Activated naive CD4-positive, alpha-beta T cell treated with anti-CD3 and anti-CD28 coated beads for 36 hours (primary cell): ENCODE measurements at regions not wholly inside any gene's neighbourhood (a gene's known extent, or its start where the extent isn't known, plus 50 kb on each side); places are given as distances from the start of the nearest gene placed in this dataset.

Source experiments
- CTCF ChIA-PET: fragments of 350-600 bp; sonication (Branson Sonifier 250); formaldehyde crosslinking; loops from one replicate; lab custom pipeline; 2021; ENCODE audit warnings: antibody characterized with exemption; lab: Charles Lee
- DNase-seq: peaks from one replicate; pipeline ENCODE4 v3.0.0-alpha.2; 2020
- H3K27ac Mint-ChIP-seq: one replicate; pipeline ENCODE4 v1.8.0; 2021; ENCODE audit warnings: mild to moderate bottlenecking, mixed read lengths
- H3K27me3 Mint-ChIP-seq: one replicate; pipeline ENCODE4 v1.8.0; 2021; ENCODE audit warnings: low read depth, mixed read lengths
- H3K36me3 Mint-ChIP-seq: one replicate; pipeline ENCODE4 v1.8.0; 2021; ENCODE audit warnings: low read depth, mixed read lengths
- H3K4me1 Mint-ChIP-seq: one replicate; pipeline ENCODE4 v1.8.0; 2021; ENCODE audit warnings: low read depth, mixed read lengths
- H3K4me3 Mint-ChIP-seq: one replicate; pipeline ENCODE4 v1.8.0; 2021; ENCODE audit warnings: mild to moderate bottlenecking, moderate library complexity, mixed read lengths
- H3K9me3 Mint-ChIP-seq: one replicate; pipeline ENCODE4 v1.8.0; 2021; ENCODE audit warnings: mixed read lengths
- intact Hi-C: fragments of 100-400 bp; cut with micrococcal nuclease; formaldehyde crosslinking; loops from one replicate; pipeline ENCODE4 v1.15.1; 2023

DNA sequence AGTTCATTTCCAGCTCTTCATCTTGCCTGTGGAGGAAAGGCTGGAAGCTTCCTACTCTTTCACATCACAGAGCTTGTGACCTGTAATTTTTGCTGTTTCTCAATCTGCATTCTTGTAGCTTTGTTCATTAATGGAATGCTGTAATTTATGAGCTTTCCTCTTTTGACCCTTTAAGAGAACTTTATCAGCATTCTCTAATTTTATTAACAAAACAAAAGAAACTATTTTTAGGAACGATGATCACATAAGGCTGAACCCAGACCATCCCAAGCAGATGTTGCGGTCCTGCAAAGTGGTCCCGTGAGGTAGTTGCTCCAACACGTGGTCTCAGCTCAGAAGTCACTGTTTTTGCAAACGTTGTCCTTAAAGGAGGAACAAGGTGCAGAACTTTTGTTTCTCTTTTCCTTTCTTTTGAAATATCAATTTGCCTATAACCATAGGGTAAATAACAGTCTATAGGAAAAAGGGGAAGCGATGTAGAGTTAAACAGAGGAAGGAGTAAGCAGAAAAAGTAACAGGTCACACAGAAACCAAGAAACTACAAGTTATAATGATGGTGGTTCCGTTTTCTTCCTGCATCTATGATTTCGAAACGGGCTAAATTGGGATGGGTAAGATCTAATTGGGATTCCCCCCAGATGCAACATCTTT is 121.3 kb upstream of the PHACTR1 start:
- CTCF ChIA-PET, result no interaction called here
- no peaks in the 10 kb centered on the region for H3K36me3 Mint-ChIP-seq
- H3K4me1 Mint-ChIP-seq, result no peaks in the 10 kb centered on the region
- peaks cover 14% of the 10 kb centered on the region for H3K27me3 Mint-ChIP-seq
- no peak overlapping the region for H3K4me3 Mint-ChIP-seq
- no peak overlapping the region for H3K27ac Mint-ChIP-seq
- DNase-seq, result no peak
- no peaks in the 10 kb centered on the region for H3K9me3 Mint-ChIP-seq
- intact Hi-C loops, result no loop called here

DNA sequence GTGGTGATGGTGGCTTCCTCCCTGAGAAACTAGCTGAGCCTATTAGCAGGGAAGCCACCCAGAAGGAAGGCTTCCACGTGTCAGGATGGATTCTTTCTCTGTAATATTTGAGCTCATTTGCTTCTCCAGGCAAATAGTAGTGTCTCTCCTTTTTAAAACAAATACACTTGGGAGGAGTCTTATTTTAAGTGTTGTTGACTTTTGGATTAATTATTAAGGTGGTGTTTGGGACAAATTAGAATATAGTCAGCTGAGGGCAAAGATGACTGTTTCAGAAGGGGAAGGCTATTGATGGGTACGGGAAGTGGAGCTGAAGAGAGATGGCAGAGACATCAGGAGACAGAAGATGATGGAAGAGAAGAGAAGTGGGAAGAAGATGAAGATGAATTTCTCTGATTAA is 119.8 kb upstream of the PHACTR1 start:
- Mint-ChIP-seq H3K27ac (no peak overlapping the region), H3K9me3 (no peaks in the 10 kb centered on the region), H3K27me3 (peaks cover 17% of the 10 kb centered on the region), H3K4me3 (no peak overlapping the region), H3K36me3 (no peaks in the 10 kb centered on the region), H3K4me1 (no peaks in the 10 kb centered on the region)
- DNase-seq, result no peak
- intact Hi-C loops, result no loop called here
- CTCF ChIA-PET, result interaction anchor here (0.7 kb wide), 1 partner anchor 274 kb away, joined by 3 read pairs; no protein-coding TSS in a partner anchor

DNA sequence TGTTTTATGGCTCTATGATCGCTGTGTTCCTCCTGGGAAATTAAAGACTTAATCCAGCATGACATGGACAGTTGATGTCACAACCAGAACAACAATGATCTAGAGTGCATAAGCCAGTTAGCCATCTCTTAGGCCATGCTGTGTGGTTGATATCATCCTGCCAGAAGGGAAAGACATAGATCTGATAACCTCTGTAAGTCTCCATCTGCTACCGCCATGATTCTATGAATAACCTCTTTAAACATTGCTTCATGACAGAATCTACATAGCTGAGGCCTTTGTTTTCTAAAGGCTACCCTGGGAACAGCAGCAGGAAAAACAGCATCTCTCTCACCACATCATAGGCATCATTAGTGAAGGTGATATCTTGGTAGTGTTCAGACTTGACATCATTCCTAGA is 117.6 kb upstream of the PHACTR1 start:
- Mint-ChIP-seq H3K36me3 (no peaks in the 10 kb centered on the region), H3K9me3 (no peaks in the 10 kb centered on the region), H3K4me3 (no peak overlapping the region), H3K27ac (no peak overlapping the region), H3K27me3 (peaks cover 14% of the 10 kb centered on the region), H3K4me1 (no peaks in the 10 kb centered on the region)
- DNase-seq, result no peak
- CTCF ChIA-PET, result no interaction called here
- intact Hi-C loops, result no loop called here

DNA sequence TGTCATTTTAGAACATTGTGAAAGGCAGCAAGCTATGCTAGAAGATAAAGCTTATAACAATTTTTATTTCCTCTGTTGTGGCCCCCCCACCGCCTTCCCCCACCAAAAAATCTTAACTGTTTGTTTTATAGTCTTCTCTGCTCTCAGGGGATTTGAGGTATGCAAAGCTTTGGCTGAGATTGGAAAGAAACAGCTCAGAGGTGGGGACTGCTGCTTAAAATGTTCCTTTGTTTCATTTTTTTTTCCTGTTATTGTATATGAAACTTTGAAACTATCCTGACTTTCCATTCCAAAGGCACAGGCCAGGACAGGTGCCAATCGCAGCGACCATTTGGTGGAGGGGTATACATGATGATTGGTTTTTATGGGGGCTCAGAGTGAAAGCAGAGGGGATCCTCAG is 114.7 kb upstream of the PHACTR1 start:
- H3K36me3 Mint-ChIP-seq, result no peaks in the 10 kb centered on the region
- no peak overlapping the region for H3K27ac Mint-ChIP-seq
- intact Hi-C loops, result loop anchor here (10.0 kb wide), 3 partner anchors 117 to 527 kb away; no protein-coding TSS in a partner anchor
- peaks cover 13% of the 10 kb centered on the region for H3K27me3 Mint-ChIP-seq
- no peak overlapping the region for H3K4me3 Mint-ChIP-seq
- DNase-seq, result no peak
- peaks cover 4% of the 10 kb centered on the region for H3K4me1 Mint-ChIP-seq
- CTCF ChIA-PET, result interaction anchor here (0.6 to 1.1 kb wide), 3 partner anchors 187 to 1061 kb away, joined by 3 to 4 read pairs (median 3); no protein-coding TSS in a partner anchor
- no peaks in the 10 kb centered on the region for H3K9me3 Mint-ChIP-seq

DNA sequence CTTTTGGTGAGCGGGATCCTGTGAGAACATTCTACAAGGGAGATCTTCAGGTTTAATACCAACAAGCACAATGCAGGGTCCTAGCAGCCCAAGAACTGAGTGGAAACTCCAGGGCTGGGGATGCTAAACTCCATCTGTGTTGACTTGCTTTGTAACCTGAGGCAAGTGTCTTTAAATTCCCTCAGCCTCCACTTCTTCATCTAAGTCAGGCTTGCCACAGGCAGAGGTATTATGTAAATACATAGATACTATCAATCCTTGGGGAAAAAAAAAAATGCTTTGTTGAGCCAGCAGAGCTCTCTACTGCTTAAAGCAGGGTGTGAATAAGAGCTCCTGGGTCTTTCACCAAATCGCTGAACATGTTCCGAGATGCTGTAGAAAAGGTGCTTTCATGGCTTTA is 114.2 kb upstream of the PHACTR1 start:
- H3K4me3 Mint-ChIP-seq, result no peak overlapping the region
- H3K27me3 Mint-ChIP-seq, result peaks cover 17% of the 10 kb centered on the region
- intact Hi-C loops, result loop anchor here (10.0 kb wide), 3 partner anchors 118 to 528 kb away; no protein-coding TSS in a partner anchor
- DNase-seq, result no peak
- CTCF ChIA-PET, result interaction anchor here (0.6 to 1.1 kb wide), 2 partner anchors 186 to 1187 kb away, joined by 3 read pairs; no protein-coding TSS in a partner anchor
- peaks cover 4% of the 10 kb centered on the region for H3K4me1 Mint-ChIP-seq
- no peaks in the 10 kb centered on the region for H3K36me3 Mint-ChIP-seq
- H3K27ac Mint-ChIP-seq, result no peak overlapping the region
- H3K9me3 Mint-ChIP-seq, result no peaks in the 10 kb centered on the region

DNA sequence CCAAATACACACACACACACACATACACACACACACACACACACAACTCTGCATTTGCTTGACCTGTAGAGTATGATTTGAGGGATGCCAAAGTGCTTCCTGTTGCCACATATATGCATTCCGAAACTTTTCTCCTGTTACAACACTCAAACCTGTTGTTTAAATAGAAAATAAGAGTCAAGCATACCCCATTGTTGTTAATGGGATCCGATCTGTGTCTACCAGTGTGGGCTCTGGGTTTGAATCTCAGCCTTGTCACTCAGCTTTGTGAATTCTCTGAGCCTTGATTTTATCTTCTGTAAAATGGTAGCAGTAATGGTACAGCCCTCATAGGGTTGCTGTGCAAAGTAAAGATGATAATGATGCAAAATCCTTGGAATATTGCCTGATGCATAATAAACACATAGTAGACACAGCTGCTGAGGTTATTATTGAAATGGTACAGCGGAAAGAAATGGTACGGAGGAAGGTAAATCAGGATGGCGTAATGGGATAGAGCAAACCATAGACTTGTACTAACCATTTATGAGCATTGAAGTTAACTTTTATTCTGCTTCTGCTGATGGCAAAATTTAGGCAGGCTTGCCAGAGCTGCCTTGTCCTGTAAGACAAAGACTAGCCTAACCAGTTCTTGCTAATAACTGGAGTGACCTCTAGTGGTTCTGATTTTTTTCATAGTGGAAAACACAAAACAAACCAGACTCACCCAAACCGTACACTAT is 113.5 kb upstream of the PHACTR1 start:
- intact Hi-C loops, result loop anchor here (10.0 kb wide), 3 partner anchors 118 to 528 kb away; no protein-coding TSS in a partner anchor

DNA sequence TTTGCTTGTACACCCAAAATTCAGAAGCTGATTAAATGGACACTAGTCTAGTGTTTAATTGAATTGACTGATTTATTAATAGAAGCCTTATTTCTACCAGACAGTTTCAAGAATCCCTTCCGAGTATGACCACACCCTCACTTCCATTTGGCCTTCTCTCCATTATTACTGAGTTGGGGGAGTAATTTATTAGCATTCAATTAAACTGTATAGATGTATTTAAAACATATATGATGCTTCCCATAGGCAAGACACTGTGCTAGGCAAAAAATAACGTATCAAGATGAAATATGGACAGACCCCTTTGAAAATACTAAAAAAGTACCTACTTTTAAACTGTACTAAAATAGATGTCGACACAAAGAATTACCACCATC is 112.9 kb upstream of the PHACTR1 start:
- Mint-ChIP-seq H3K9me3 (no peaks in the 10 kb centered on the region), H3K27me3 (peaks cover 23% of the 10 kb centered on the region), H3K4me1 (peaks cover 8% of the 10 kb centered on the region), H3K27ac (no peak overlapping the region), H3K36me3 (no peaks in the 10 kb centered on the region), H3K4me3 (no peak overlapping the region)
- intact Hi-C loops, result loop anchor here (10.0 kb wide), 3 partner anchors 119 to 529 kb away; no protein-coding TSS in a partner anchor
- CTCF ChIA-PET, result interaction anchor here (0.6 to 0.8 kb wide), 2 partner anchors 480 to 949 kb away, joined by 3 read pairs; no protein-coding TSS in a partner anchor
- no peak for DNase-seq

More for the DNA sequence above, 113.5 kb upstream of the PHACTR1 start:
- Mint-ChIP-seq H3K9me3 (no peaks in the 10 kb centered on the region), H3K36me3 (no peaks in the 10 kb centered on the region), H3K4me1 (peaks cover 4% of the 10 kb centered on the region), H3K27ac (no peak overlapping the region), H3K4me3 (no peak overlapping the region), H3K27me3 (peaks cover 20% of the 10 kb centered on the region)
- no peak for DNase-seq
- CTCF ChIA-PET, result interaction anchor here (0.6 to 1.1 kb wide), 4 partner anchors 186 to 1188 kb away, joined by 3 read pairs; no protein-coding TSS in a partner anchor

DNA sequence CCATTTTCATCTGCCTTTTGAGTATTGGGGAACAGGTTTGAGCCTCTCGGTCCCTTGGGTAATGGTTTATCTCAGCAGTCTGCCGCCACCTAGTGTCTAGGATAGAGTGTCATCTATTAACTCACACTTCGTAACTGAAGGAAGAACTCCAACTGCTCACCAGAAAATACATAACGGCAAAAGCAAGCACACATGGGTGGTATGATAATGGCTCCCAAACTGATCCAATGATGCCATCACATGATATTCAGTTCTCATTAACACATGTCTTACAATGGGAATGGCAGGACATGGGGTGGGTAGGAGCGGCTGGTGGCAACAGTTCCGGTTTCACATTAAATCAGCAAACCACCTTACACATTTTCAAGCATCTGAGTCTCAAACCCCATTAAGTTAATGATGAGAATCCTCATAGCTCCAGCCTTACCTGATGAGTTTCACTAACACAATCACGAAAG is 110.7 kb upstream of the PHACTR1 start:
- CTCF ChIA-PET, result interaction anchor here (0.6 to 1.3 kb wide), 6 partner anchors 172 to 1024 kb away, joined by 3 to 5 read pairs (median 3); partner anchors contain the start of gene EDN1

DNA sequence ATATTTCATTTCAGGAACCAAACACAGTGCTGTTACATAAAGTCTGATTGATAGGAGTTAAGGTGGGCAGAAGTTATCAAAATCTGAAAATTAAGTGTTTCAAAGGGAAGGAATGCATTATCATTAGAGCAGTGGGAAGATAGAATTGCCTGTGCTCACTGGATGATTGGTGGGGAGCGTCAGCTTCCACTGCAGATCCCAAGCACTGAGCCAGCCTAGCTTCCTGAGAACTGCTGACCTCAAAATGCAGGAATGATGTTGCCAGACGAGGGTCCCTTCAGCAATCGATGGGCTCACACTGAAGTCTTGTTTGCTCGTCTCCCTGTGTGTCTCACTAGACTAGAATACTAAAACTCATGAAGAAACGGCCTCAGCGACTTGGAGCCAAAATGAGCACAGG is 110.0 kb upstream of the PHACTR1 start:
- peaks cover 11% of the 10 kb centered on the region for H3K4me1 Mint-ChIP-seq

More for the DNA sequence above, 110.7 kb upstream of the PHACTR1 start:
- H3K4me3 Mint-ChIP-seq, result no peak overlapping the region
- H3K36me3 Mint-ChIP-seq, result no peaks in the 10 kb centered on the region
- peaks cover 11% of the 10 kb centered on the region for H3K4me1 Mint-ChIP-seq
- DNase-seq, result peak; percentile 67
- no peak overlapping the region for H3K27ac Mint-ChIP-seq
- peaks cover 24% of the 10 kb centered on the region for H3K27me3 Mint-ChIP-seq
- no peaks in the 10 kb centered on the region for H3K9me3 Mint-ChIP-seq
- intact Hi-C loops, result loop anchor here (1.0 to 10.0 kb wide), 9 partner anchors 104 to 1021 kb away; no protein-coding TSS in a partner anchor

DNA sequence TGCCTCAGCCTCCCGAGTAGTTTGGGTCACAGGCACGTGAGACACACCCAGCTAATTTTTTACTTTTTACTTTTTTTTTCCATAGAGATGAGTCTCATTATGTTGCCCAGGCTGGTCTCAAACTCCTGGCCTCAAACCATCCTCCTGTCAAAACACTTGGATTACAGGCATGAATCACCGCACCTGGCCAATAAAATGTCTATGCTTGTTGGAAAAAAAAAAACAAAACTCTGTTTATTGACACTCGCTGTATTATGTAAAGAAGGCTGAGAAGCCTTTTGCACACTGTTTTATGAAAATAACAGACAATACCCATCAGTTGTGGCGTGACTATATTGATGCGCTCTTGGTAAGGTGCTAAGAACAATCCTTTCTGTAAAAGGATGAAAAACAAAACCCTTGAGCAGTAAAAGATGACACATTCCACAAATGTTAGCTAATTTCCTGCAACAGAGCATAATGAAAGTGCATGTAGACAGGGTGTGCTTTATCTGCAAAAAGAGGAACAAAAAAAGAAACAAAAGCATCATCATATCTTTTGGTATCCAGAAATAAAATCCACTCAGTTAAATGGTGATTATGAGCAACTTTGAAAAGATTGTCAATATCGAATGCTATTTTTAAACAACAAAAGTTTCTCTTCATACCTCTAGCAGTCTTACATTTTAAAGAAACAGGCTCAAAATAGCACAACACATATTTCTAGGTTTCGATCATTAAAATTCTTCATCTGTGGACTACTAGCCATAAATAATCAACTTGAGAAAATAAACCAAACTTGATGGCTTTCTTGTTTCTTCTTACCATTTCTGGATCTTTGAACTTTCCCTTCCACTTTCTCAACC is 108.3 kb upstream of the PHACTR1 start:
- no peaks in the 10 kb centered on the region for H3K9me3 Mint-ChIP-seq
- no peak overlapping the region for H3K4me3 Mint-ChIP-seq
- H3K27ac Mint-ChIP-seq, result peak overlapping the region; percentile 12
- peaks cover 11% of the 10 kb centered on the region for H3K4me1 Mint-ChIP-seq
- intact Hi-C loops, result loop anchor here (5.0 to 10.0 kb wide), 6 partner anchors 106 to 911 kb away; no protein-coding TSS in a partner anchor
- CTCF ChIA-PET, result interaction anchor here (0.7 to 1.8 kb wide), 5 partner anchors 32 to 953 kb away, joined by 3 to 12 read pairs (median 3); no protein-coding TSS in a partner anchor
- peak; percentile 10 for DNase-seq
- peaks cover 24% of the 10 kb centered on the region for H3K27me3 Mint-ChIP-seq
- H3K36me3 Mint-ChIP-seq, result no peaks in the 10 kb centered on the region

More for the DNA sequence above, 110.0 kb upstream of the PHACTR1 start:
- CTCF ChIA-PET, result interaction anchor here (0.9 to 1.8 kb wide), 5 partner anchors 287 to 1024 kb away, joined by 3 to 12 read pairs (median 3); partner anchors contain the start of gene EDN1
- intact Hi-C loops, result loop anchor here (5.0 to 10.0 kb wide), 6 partner anchors 104 to 909 kb away; no protein-coding TSS in a partner anchor
- Mint-ChIP-seq H3K27ac (no peak overlapping the region), H3K27me3 (peaks cover 24% of the 10 kb centered on the region), H3K4me3 (no peak overlapping the region), H3K9me3 (no peaks in the 10 kb centered on the region), H3K36me3 (no peaks in the 10 kb centered on the region)
- no peak for DNase-seq

DNA sequence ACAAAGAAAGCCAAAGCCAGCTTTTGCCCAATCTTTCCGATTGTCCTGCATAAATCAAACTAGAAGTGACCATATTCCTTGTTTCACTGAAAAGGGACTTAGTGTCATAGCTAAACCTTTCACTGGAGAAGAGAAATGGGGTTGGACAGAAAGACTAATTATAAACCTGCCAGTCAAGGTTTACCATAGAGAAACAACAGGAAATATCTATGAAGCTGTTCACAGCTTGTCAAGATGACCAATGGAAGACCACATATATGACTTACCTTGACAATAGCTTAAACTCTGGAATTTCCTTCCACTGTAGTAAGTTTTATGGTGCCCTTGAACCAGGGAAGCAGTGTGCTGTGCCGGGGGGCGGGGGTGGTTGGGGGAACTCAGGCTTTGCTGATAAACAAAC is 107.7 kb upstream of the PHACTR1 start:
- Mint-ChIP-seq H3K27me3 (peaks cover 24% of the 10 kb centered on the region), H3K4me3 (no peak overlapping the region), H3K4me1 (peaks cover 11% of the 10 kb centered on the region), H3K36me3 (no peaks in the 10 kb centered on the region), H3K9me3 (no peaks in the 10 kb centered on the region), H3K27ac (peak overlapping the region; percentile 12)
- intact Hi-C loops, result loop anchor here (5.0 to 10.0 kb wide), 6 partner anchors 107 to 912 kb away; no protein-coding TSS in a partner anchor
- no peak for DNase-seq
- CTCF ChIA-PET, result interaction anchor here (1.4 to 1.5 kb wide), 2 partner anchors 319 to 322 kb away, joined by 3 to 6 read pairs; partner anchors contain the start of gene EDN1
